Ishikawa (cell line): ENCODE measurements at regions not wholly inside any gene's neighbourhood (a gene's known extent, or its start where the extent isn't known, plus 50 kb on each side); places are given as distances from the start of the nearest gene placed in this dataset.

Experiments
- CEBPB ChIP-seq: IDR thresholded peaks from 2 replicates; pipeline ENCODE4 v1.6.1; 2012
- CREB1 ChIP-seq: IDR thresholded peaks from 2 replicates; pipeline ENCODE4 v1.6.1; 2012; ENCODE audit warnings: low read depth
- EGR1 ChIP-seq: IDR thresholded peaks from 2 replicates; pipeline ENCODE4 v1.6.1; 2012
- EP300 ChIP-seq: IDR thresholded peaks from 2 replicates; pipeline ENCODE4 v1.6.1; 2012; ENCODE audit warnings: borderline replicate concordance
- FOXM1 ChIP-seq: IDR thresholded peaks from 2 replicates; pipeline ENCODE4 v1.6.1; 2012; ENCODE audit warnings: low read depth, borderline replicate concordance
- NFIC ChIP-seq: IDR thresholded peaks from 2 replicates; pipeline ENCODE4 v1.6.1; 2012
- RAD21 ChIP-seq: IDR thresholded peaks from 2 replicates; pipeline ENCODE4 v1.6.1; 2012; ENCODE audit warnings: low read depth
- TAF1 ChIP-seq: IDR thresholded peaks from 2 replicates; pipeline ENCODE4 v1.6.1; 2012; ENCODE audit warnings: low read depth, mild to moderate bottlenecking
- TCF12 ChIP-seq: IDR thresholded peaks from 2 replicates; pipeline ENCODE4 v1.6.1; 2012; ENCODE audit warnings: low read depth
- TEAD4 ChIP-seq: IDR thresholded peaks from 2 replicates; pipeline ENCODE4 v1.6.1; 2012
- YY1 ChIP-seq: IDR thresholded peaks from 2 replicates; pipeline ENCODE4 v1.6.1; 2012; ENCODE audit warnings: low read depth
- TF ChIP-seq, protein P1 (sequence below): IDR thresholded peaks from 2 replicates; pipeline ENCODE4 v1.6.1; 2012
- TF ChIP-seq, protein P2 (sequence below): IDR thresholded peaks from 2 replicates; pipeline ENCODE4 v1.6.1; 2012; ENCODE audit warnings: low read depth, mild to moderate bottlenecking

DNA sequence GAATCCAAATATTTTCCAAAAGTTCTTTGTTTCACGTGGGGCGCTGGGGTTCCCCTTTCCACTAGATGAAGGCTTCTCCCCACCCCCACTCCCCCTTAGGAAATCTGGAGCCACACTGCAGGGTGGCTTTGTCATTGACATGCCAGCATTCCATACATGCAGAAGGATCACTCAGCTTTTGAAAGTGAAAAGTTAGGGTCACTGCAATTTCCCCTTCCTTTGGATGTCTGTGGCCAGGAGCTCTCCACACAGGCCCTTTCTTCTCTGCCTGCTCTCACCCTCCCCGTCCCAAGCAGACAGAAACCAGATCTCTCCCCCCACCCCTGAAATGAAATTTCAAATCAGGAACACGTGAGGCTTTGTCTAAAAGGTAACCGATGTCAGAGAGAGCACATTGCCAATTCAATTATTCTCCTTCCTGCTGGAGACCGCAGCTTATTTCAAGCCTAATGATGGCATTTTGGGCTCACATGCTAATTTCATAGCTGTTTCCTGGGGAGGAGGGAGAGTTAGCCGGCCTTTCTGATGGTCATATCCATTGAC is 153.9 kb upstream of the RFLNA start:
- TF ChIP-seq, protein P1, sequence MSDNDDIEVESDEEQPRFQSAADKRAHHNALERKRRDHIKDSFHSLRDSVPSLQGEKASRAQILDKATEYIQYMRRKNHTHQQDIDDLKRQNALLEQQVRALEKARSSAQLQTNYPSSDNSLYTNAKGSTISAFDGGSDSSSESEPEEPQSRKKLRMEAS, result no peak
- TF ChIP-seq TCF12 (no peak), NFIC (no peak), RAD21 (no peak), FOXM1 (no peak), YY1 (no peak), EGR1 (no peak), CREB1 (no peak), EP300 (no peak), TAF1 (no peak), CEBPB (no peak), TEAD4 (no peak)
- TF ChIP-seq, protein P2, sequence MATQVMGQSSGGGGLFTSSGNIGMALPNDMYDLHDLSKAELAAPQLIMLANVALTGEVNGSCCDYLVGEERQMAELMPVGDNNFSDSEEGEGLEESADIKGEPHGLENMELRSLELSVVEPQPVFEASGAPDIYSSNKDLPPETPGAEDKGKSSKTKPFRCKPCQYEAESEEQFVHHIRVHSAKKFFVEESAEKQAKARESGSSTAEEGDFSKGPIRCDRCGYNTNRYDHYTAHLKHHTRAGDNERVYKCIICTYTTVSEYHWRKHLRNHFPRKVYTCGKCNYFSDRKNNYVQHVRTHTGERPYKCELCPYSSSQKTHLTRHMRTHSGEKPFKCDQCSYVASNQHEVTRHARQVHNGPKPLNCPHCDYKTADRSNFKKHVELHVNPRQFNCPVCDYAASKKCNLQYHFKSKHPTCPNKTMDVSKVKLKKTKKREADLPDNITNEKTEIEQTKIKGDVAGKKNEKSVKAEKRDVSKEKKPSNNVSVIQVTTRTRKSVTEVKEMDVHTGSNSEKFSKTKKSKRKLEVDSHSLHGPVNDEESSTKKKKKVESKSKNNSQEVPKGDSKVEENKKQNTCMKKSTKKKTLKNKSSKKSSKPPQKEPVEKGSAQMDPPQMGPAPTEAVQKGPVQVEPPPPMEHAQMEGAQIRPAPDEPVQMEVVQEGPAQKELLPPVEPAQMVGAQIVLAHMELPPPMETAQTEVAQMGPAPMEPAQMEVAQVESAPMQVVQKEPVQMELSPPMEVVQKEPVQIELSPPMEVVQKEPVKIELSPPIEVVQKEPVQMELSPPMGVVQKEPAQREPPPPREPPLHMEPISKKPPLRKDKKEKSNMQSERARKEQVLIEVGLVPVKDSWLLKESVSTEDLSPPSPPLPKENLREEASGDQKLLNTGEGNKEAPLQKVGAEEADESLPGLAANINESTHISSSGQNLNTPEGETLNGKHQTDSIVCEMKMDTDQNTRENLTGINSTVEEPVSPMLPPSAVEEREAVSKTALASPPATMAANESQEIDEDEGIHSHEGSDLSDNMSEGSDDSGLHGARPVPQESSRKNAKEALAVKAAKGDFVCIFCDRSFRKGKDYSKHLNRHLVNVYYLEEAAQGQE, result no peak
